HCT116 (cell line): ENCODE measurements at regions not wholly inside any gene's neighbourhood (a gene's known extent, or its start where the extent isn't known, plus 50 kb on each side); places are given as distances from the start of the nearest gene placed in this dataset.

ENCODE experiments used
- ATAC-seq: fragments of 200-7000 bp; cut with Tn5 transposase; 2 replicates; pipeline ENCODE4 v1.9.1; 2020; ENCODE audit warnings: mild to moderate bottlenecking, moderate library complexity
- BruUV-seq: library from RNA; stranded (reverse); fragments of 400-500 nt; replicated peaks from 2 replicates; lab custom pipeline; 2021; lab: Mats Ljungman, UMichigan
- CTCF ChIA-PET: fragments of 300-600 bp; sonication (Branson Sonifier 250); formaldehyde crosslinking; loops from one replicate; lab custom pipeline; 2021; ENCODE audit warnings: antibody characterized with exemption; lab: Charles Lee
- POLR2A ChIA-PET: fragments of 300-600, 350-600 bp; sonication (Branson Sonifier 250); formaldehyde crosslinking; loops from one replicate; lab custom pipeline; 2021; ENCODE audit warnings: antibody characterized with exemption; lab: Charles Lee
- RAD21 ChIA-PET, 2 experiments: fragments of 300-600 bp; sonication (Branson Sonifier 250); formaldehyde crosslinking; loops; one replicate each; lab custom pipeline; 2023; ENCODE audit warnings: low total read pairs in 2 of 2; ENCODE audit not compliant: uncharacterized antibody in 2 of 2, unreplicated experiment in 2 of 2, low non-redundant PET in 1 of 2; lab: Charles Lee
- DNase-seq: peaks from one replicate; pipeline ENCODE4 v3.0.0-alpha.2; 2010; ENCODE audit warnings: low read depth, low spot score
- H2AFZ ChIP-seq: fragments of 200-600 bp; shearing (Covaris generic), sonication (generic); 2 replicates; pipeline ENCODE4 v1.6.1; 2017; ENCODE audit warnings: low read depth, mixed run types, mixed read lengths, antibody characterized with exemption, low read length; ENCODE audit not compliant: poor library complexity, severe bottlenecking
- H3K27ac ChIP-seq: 2 replicates; pipeline ENCODE4 v1.5.1; 2012; ENCODE audit warnings: low read depth, low read length
- H3K27me3 ChIP-seq: fragments of 200-600 bp; sonication (generic); 2 replicates; pipeline ENCODE4 v1.6.1; 2016; ENCODE audit warnings: mixed run types, low read length, mixed read lengths; ENCODE audit not compliant: insufficient read depth
- H3K36me3 ChIP-seq, 2 experiments: fragments of 200-500 bp in 1 of 2; fragments of 200-600 bp in 1 of 2; sonication (Bioruptor generic) in 1 of 2; sonication (generic) in 1 of 2; 2 replicates each; pipeline versions ENCODE4 v1.5.1 to v1.6.1; 2014 to 2016; ENCODE audit warnings: low read length in 2 of 2, inconsistent platforms in 1 of 2, mixed read lengths in 1 of 2, mixed run types in 1 of 2; ENCODE audit not compliant: insufficient read depth in 2 of 2, control insufficient read depth in 1 of 2
- H3K4me1 ChIP-seq, 2 experiments: fragments of 200-600 bp in 1 of 2; sonication (generic) in 1 of 2; 2 replicates each; pipeline versions ENCODE4 v1.5.1 to v1.6.1; 2012 to 2017; ENCODE audit warnings: low read length in 2 of 2, inconsistent platforms in 1 of 2, mild to moderate bottlenecking in 1 of 2, mixed read lengths in 1 of 2, mixed run types in 1 of 2, moderate library complexity in 1 of 2; ENCODE audit not compliant: insufficient read depth in 2 of 2, control insufficient read depth in 1 of 2
- H3K4me2 ChIP-seq: fragments of 200-600 bp; sonication (generic); 2 replicates; pipeline ENCODE4 v1.6.1; 2017; ENCODE audit warnings: mixed run types, low read length, mixed read lengths
- H3K4me3 ChIP-seq, 2 experiments: fragments of 200-600 bp in 1 of 2; sonication (generic) in 1 of 2; replicated peaks in 1 of 2; 2 replicates each; pipeline ENCODE4 v1.5.1; 2011 to 2016; ENCODE audit warnings: low read length in 2 of 2, control low read depth in 1 of 2, low read depth in 1 of 2, mild to moderate bottlenecking in 1 of 2, mixed read lengths in 1 of 2, mixed run types in 1 of 2
- H3K79me2 ChIP-seq: fragments of 200-600 bp; sonication (generic); 2 replicates; pipeline ENCODE4 v1.6.1; 2017; ENCODE audit warnings: mild to moderate bottlenecking, mixed run types, low read length, moderate library complexity, mixed read lengths; ENCODE audit not compliant: insufficient read depth
- H3K9ac ChIP-seq: fragments of 200-600 bp; sonication (generic); 2 replicates; pipeline ENCODE4 v1.6.1; 2016; ENCODE audit warnings: low read length, mixed read lengths
- H3K9me2 ChIP-seq: fragments of 200-600 bp; sonication (generic), shearing (Covaris generic); 2 replicates; pipeline ENCODE4 v1.6.1; 2017; ENCODE audit warnings: mixed run types, mild to moderate bottlenecking, moderate library complexity; ENCODE audit not compliant: insufficient read depth
- H3K9me3 ChIP-seq, 2 experiments: fragments of 200-500 bp in 1 of 2; fragments of 200-600 bp in 1 of 2; sonication (Bioruptor generic) in 1 of 2; sonication (generic) in 1 of 2; 2 replicates each; pipeline ENCODE4 v1.6.1; 2014 to 2017; ENCODE audit warnings: low read length in 2 of 2, mixed read lengths in 2 of 2, inconsistent platforms in 1 of 2, low read depth in 1 of 2, mild to moderate bottlenecking in 1 of 2, mixed run types in 1 of 2, moderate library complexity in 1 of 2; ENCODE audit not compliant: control insufficient read depth in 1 of 2, insufficient read depth in 1 of 2
- H4K20me1 ChIP-seq: fragments of 200-600 bp; sonication (generic), shearing (Covaris generic); 2 replicates; pipeline ENCODE4 v1.6.1; 2017; ENCODE audit warnings: mixed run types, mild to moderate bottlenecking, moderate library complexity; ENCODE audit not compliant: insufficient read depth
- ATF3 ChIP-seq: IDR thresholded peaks from 2 replicates; pipeline ENCODE4 v1.6.1; 2012
- CBX3 ChIP-seq: IDR thresholded peaks from 2 replicates; pipeline ENCODE4 v1.6.1; 2012; ENCODE audit warnings: low read depth
- CTCF ChIP-seq, 3 experiments: fragments of 200-600 bp in 1 of 3; sonication (generic) in 1 of 3; IDR thresholded peaks in 2 of 3; conservative IDR thresholded peaks in 1 of 3; 2 replicates each; pipeline ENCODE4 v1.5.1; 2012 to 2017; ENCODE audit warnings: low read depth in 2 of 3, low read length in 2 of 3, antibody characterized with exemption in 1 of 3, borderline replicate concordance in 1 of 3, control low read depth in 1 of 3, mild to moderate bottlenecking in 1 of 3, mixed read lengths in 1 of 3, mixed run types in 1 of 3, moderate library complexity in 1 of 3; ENCODE audit not compliant: insufficient read depth in 1 of 3
- EGR1 ChIP-seq: IDR thresholded peaks from 2 replicates; pipeline ENCODE4 v1.6.1; 2012; ENCODE audit warnings: low read depth
- EZH2 ChIP-seq: fragments of 200-600 bp; sonication (generic); IDR thresholded peaks from 2 replicates; pipeline ENCODE4 v1.6.1; 2017; ENCODE audit warnings: antibody characterized with exemption, mixed run types
- EZH2phosphoT487 ChIP-seq: fragments of 200-600 bp; IDR thresholded peaks from 2 replicates; pipeline ENCODE4 v1.6.1; 2018; ENCODE audit warnings: antibody characterized with exemption, borderline replicate concordance
- FOSL1 ChIP-seq: IDR thresholded peaks from 2 replicates; pipeline ENCODE4 v1.6.1; 2012; ENCODE audit warnings: low read depth
- JUND ChIP-seq: IDR thresholded peaks from 2 replicates; pipeline ENCODE4 v1.6.1; 2012
- POLR2AphosphoS5 ChIP-seq: IDR thresholded peaks from 2 replicates; pipeline ENCODE4 v1.6.1; 2011; ENCODE audit warnings: mild to moderate bottlenecking, low read depth, low read length, moderate library complexity
- SRF ChIP-seq: IDR thresholded peaks from 2 replicates; pipeline ENCODE4 v1.6.1; 2012; ENCODE audit warnings: low read depth
- YY1 ChIP-seq: IDR thresholded peaks from 2 replicates; pipeline ENCODE4 v1.6.1; 2011; ENCODE audit warnings: low read length, low read depth, moderate library complexity, mild to moderate bottlenecking; ENCODE audit not compliant: insufficient replicate concordance; ENCODE audit errors: extremely low read depth
- ZBTB33 ChIP-seq: IDR thresholded peaks from 2 replicates; pipeline ENCODE4 v1.6.1; 2011; ENCODE audit warnings: mild to moderate bottlenecking, low read length, moderate library complexity; ENCODE audit not compliant: insufficient replicate concordance; ENCODE audit errors: extremely low read depth
- intact Hi-C: fragments of 100-400 bp; cut with micrococcal nuclease; formaldehyde crosslinking; loops from 2 replicates; pipeline ENCODE4 v1.10.0; 2022
- TF ChIP-seq, protein P1 (sequence below): IDR thresholded peaks from 2 replicates; pipeline ENCODE4 v1.6.1; 2012; ENCODE audit warnings: low read depth

DNA sequence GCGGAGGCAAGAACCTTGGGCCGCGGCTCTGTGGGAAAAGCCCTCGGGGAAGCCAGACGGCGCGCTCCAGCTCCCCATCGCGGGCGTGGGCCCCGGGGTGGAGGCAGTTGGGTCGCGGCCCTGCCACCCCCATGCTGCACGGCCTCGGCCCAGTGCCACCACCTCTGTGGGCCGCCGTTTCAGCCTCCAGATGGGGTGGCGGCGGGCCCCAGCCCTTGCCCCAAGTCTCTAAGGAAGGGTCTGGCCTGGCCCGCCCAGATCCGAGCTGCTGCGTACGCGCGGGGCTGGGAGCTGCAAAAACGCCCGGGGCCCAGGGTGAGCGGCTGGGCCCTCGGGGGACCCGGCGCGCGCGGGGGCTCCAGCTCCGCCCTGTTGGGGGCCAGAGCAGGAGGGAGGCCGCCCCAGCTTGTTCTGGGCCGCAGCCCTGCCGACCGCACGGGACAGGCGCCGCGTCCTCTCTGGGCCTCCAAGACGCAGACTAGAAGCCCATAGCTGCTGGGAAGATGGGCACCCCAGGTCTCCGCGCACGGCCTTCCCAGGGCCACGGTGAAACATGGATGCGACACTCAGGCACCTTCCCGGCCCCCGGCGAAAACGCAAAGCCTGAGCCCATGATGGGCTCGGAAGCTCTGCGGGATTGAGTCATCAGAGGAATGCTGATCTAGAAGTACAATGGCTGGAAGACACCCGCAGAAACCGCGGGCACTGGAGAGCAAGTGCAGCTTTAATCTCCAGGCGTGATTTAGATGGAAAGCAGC lies 110.1 kb downstream of the KCTD15 start (continued):
- TF ChIP-seq YY1: no peak

- H3K27ac ChIP-seq: no peak overlapping the region
- no peak overlapping the region for H2AFZ ChIP-seq
- RAD21 ChIA-PET: no interaction called here
- no peaks in the 10 kb centered on the region for H3K9me3 ChIP-seq
- no TSS peak for BruUV-seq
- POLR2A ChIA-PET: no interaction called here
- TF ChIP-seq EGR1 (no peak), JUND (no peak), SRF (no peak), ZBTB33 (no peak), CBX3 (no peak), EZH2phosphoT487 (no peak), ATF3 (no peak), POLR2AphosphoS5 (no peak), EZH2 (no peak), FOSL1 (no peak), CTCF (IDR thresholded peaks at IDR 0.05 in 2 of 3, conservative IDR thresholded peaks at IDR 0.05 in 1 of 3; ENCODE audit: borderline replicate concordance in 1 of 3, insufficient read depth in 1 of 3, low read depth in 2 of 3, low read length in 2 of 3) (no peak)
- TF ChIP-seq, protein P1, sequence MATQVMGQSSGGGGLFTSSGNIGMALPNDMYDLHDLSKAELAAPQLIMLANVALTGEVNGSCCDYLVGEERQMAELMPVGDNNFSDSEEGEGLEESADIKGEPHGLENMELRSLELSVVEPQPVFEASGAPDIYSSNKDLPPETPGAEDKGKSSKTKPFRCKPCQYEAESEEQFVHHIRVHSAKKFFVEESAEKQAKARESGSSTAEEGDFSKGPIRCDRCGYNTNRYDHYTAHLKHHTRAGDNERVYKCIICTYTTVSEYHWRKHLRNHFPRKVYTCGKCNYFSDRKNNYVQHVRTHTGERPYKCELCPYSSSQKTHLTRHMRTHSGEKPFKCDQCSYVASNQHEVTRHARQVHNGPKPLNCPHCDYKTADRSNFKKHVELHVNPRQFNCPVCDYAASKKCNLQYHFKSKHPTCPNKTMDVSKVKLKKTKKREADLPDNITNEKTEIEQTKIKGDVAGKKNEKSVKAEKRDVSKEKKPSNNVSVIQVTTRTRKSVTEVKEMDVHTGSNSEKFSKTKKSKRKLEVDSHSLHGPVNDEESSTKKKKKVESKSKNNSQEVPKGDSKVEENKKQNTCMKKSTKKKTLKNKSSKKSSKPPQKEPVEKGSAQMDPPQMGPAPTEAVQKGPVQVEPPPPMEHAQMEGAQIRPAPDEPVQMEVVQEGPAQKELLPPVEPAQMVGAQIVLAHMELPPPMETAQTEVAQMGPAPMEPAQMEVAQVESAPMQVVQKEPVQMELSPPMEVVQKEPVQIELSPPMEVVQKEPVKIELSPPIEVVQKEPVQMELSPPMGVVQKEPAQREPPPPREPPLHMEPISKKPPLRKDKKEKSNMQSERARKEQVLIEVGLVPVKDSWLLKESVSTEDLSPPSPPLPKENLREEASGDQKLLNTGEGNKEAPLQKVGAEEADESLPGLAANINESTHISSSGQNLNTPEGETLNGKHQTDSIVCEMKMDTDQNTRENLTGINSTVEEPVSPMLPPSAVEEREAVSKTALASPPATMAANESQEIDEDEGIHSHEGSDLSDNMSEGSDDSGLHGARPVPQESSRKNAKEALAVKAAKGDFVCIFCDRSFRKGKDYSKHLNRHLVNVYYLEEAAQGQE: no peak
- H3K4me1 ChIP-seq: peaks cover 0 to 12% of the 10 kb centered on the region in 2 experiments; a peak in 2 of 4 replicates
- H3K4me2 ChIP-seq: no peak overlapping the region
- H3K4me3 ChIP-seq: no peak overlapping the region
- intact Hi-C loops: no loop called here
- H3K9ac ChIP-seq: no peak overlapping the region
- CTCF ChIA-PET: no interaction called here
- no peak for ATAC-seq
- no peaks in the 10 kb centered on the region for H3K79me2 ChIP-seq
- H4K20me1 ChIP-seq: no peaks in the 10 kb centered on the region
- no peaks in the 10 kb centered on the region for H3K27me3 ChIP-seq
- DNase-seq: no peak
- H3K36me3 ChIP-seq: no peaks in the 10 kb centered on the region
- no peaks in the 10 kb centered on the region for H3K9me2 ChIP-seq
Measured at GRCh38 chr19:33910922-33911321, 114.3 kb downstream of the KCTD15 start.
